NCI-H524 treated with DMSO at 0.1 percent for 48 hours (cell line): ENCODE measurements at regions not wholly inside any gene's neighbourhood (a gene's known extent, or its start where the extent isn't known, plus 50 kb on each side); places are given as distances from the start of the nearest gene placed in this dataset.

Source experiments
- DNase-seq: peaks from one replicate; lab custom pipeline; 2025; lab: John Stamatoyannopoulos, UW

GRCh38 chr3:117126946-117127546 lies 417.5 kb downstream of the TUSC7 start:
- DNase-seq: no peak

GRCh38 chr3:117128133-117128532 lies 418.6 kb downstream of the TUSC7 start:
- no peak for DNase-seq

- DNase-seq: no peak
These were observed 419.3 kb downstream of the TUSC7 start for GRCh38 chr3:117128872-117129271.

- no peak for DNase-seq
These were observed 419.9 kb downstream of the TUSC7 start for GRCh38 chr3:117129516-117129915.

GRCh38 chr3:117130222-117130621 lies 420.6 kb downstream of the TUSC7 start:
- no peak for DNase-seq

- no peak for DNase-seq
These were observed 421.7 kb downstream of the TUSC7 start for GRCh38 chr3:117131259-117131658.

- no peak for DNase-seq
These were observed 423.5 kb downstream of the TUSC7 start for GRCh38 chr3:117133066-117133465.

GRCh38 chr3:117135207-117135606 lies 425.6 kb downstream of the TUSC7 start:
- no peak for DNase-seq

- DNase-seq: no peak
These were observed 426.4 kb downstream of the TUSC7 start for GRCh38 chr3:117136003-117136402.

GRCh38 chr3:117137065-117137464 lies 427.5 kb downstream of the TUSC7 start:
- no peak for DNase-seq

GRCh38 chr3:117139681-117140080 lies 430.1 kb downstream of the TUSC7 start:
- DNase-seq: no peak

- no peak for DNase-seq
These were observed 432.2 kb downstream of the TUSC7 start for GRCh38 chr3:117141812-117142211.

- DNase-seq: no peak
These were observed 435.3 kb downstream of the TUSC7 start for GRCh38 chr3:117144853-117145252.

- DNase-seq: no peak
These were observed 436.1 kb downstream of the TUSC7 start for GRCh38 chr3:117145677-117146076.

GRCh38 chr3:117146571-117146970 lies 437.0 kb downstream of the TUSC7 start:
- DNase-seq: no peak

GRCh38 chr3:117149584-117149983 lies 440.0 kb downstream of the TUSC7 start:
- DNase-seq: no peak

GRCh38 chr3:117150628-117151027 lies 441.0 kb downstream of the TUSC7 start:
- DNase-seq: no peak

GRCh38 chr3:117160176-117160575 lies 450.6 kb downstream of the TUSC7 start:
- no peak for DNase-seq

- no peak for DNase-seq
These were observed 452.2 kb downstream of the TUSC7 start for GRCh38 chr3:117161816-117162215.

GRCh38 chr3:117165176-117165575 lies 455.6 kb downstream of the TUSC7 start:
- DNase-seq: no peak

GRCh38 chr3:117165601-117166051 lies 456.0 kb downstream of the TUSC7 start:
- no peak for DNase-seq

GRCh38 chr3:117168896-117169295 lies 459.3 kb downstream of the TUSC7 start:
- no peak for DNase-seq

- no peak for DNase-seq
These were observed 460.5 kb downstream of the TUSC7 start for GRCh38 chr3:117170094-117170493.

- DNase-seq: no peak
These were observed 461.5 kb downstream of the TUSC7 start for GRCh38 chr3:117171124-117171523.
